Karpas-422 (cell line): ENCODE measurements at regions not wholly inside any gene's neighbourhood (a gene's known extent, or its start where the extent isn't known, plus 50 kb on each side); places are given as distances from the start of the nearest gene placed in this dataset.

ENCODE experiments used
- DNase-seq: peaks from one replicate; pipeline ENCODE4 v3.0.0-alpha.2; 2015
- H2AFZ ChIP-seq: fragments of 200-600 bp; sonication (generic); 2 replicates; pipeline ENCODE4 v1.6.1; 2014; ENCODE audit warnings: antibody characterized with exemption, low read length, mixed read lengths
- H3K27ac ChIP-seq: fragments of 200-600 bp; sonication (generic); 2 replicates; pipeline ENCODE4 v1.5.1; 2014; ENCODE audit warnings: mild to moderate bottlenecking, low read length, moderate library complexity
- H3K27me3 ChIP-seq: fragments of 200-600 bp; sonication (generic); 2 replicates; pipeline ENCODE4 v1.6.1; 2014; ENCODE audit warnings: low read length, mixed read lengths
- H3K36me3 ChIP-seq: fragments of 200-600 bp; sonication (generic); 2 replicates; pipeline ENCODE4 v1.6.1; 2014; ENCODE audit warnings: low read length, mixed read lengths; ENCODE audit not compliant: insufficient read depth
- H3K4me1 ChIP-seq: fragments of 200-600 bp; sonication (generic); 2 replicates; pipeline ENCODE4 v1.6.1; 2014; ENCODE audit warnings: mild to moderate bottlenecking, low read length, mixed read lengths
- H3K4me2 ChIP-seq: fragments of 200-600 bp; sonication (generic); 2 replicates; pipeline ENCODE4 v1.6.1; 2014; ENCODE audit warnings: low read length, low read depth, mild to moderate bottlenecking; ENCODE audit not compliant: poor library complexity, severe bottlenecking
- H3K4me3 ChIP-seq: fragments of 200-600 bp; sonication (generic); 2 replicates; pipeline ENCODE4 v1.5.1; 2014; ENCODE audit warnings: mild to moderate bottlenecking, antibody characterized with exemption, low read length, mixed read lengths
- H3K79me2 ChIP-seq: fragments of 200-600 bp; sonication (generic); 2 replicates; pipeline ENCODE4 v1.6.1; 2014; ENCODE audit warnings: mild to moderate bottlenecking, low read length, mixed read lengths
- H3K9ac ChIP-seq: fragments of 200-600 bp; sonication (generic); 2 replicates; pipeline ENCODE4 v1.6.0; 2014; ENCODE audit warnings: low read length
- H3K9me2 ChIP-seq: fragments of 200-600 bp; sonication (generic), shearing (Covaris generic); replicated peaks from 2 replicates; pipeline ENCODE4 v1.6.0; 2014; ENCODE audit warnings: mild to moderate bottlenecking, low read length, moderate library complexity; ENCODE audit not compliant: insufficient read depth
- H3K9me3 ChIP-seq: fragments of 300-700, 200-600 bp; sonication (generic); 2 replicates; pipeline ENCODE4 v1.6.1; 2014; ENCODE audit warnings: low read length, mixed read lengths
- H4K20me1 ChIP-seq: fragments of 200-600 bp; sonication (generic); 2 replicates; pipeline ENCODE4 v1.6.1; 2014; ENCODE audit warnings: mild to moderate bottlenecking, antibody characterized with exemption, low read length, low read depth; ENCODE audit not compliant: insufficient read depth

DNA sequence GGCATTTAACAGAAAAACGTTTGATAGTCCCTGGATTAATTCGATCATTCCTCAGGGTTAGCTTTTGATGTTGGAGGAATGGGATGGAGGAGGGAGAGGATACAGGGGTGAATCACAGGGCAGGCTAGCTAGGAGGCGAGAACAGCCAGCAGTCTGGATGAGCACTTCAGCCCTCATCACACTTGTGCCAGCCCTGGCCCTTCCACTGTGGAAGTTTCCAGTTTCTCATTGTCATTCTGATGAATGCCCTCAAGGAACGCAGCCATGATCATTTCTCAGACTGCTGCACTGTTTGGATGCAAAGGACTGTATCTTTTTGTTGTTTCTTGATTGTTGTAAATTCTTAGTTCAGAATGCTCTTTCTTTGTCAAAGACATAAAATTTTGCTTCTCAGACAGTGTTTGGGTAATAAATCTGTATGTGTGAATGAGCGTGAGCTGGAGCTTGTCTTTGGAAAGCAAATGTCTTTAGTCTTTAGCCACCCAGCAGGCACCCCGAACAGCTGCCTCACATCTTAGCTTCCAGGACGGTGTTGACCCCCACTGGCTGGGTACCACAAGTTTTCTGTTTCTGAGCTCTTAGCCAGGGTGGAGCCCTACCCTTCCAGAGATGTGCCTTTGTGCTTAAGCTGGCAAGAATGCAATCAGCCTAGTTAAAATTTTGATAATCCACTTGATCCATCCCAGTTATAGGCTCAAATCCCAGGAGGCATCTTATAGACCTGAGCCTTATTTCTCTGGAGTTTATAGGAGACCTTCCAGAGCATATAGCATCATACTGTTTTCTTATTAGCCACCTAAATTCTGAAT, 121.1 kb downstream of the PDCD6IP start:
- no peak overlapping the region for H3K4me2 ChIP-seq
- H3K9me3 ChIP-seq = no peaks in the 10 kb centered on the region
- no peak overlapping the region for H3K27ac ChIP-seq

DNA sequence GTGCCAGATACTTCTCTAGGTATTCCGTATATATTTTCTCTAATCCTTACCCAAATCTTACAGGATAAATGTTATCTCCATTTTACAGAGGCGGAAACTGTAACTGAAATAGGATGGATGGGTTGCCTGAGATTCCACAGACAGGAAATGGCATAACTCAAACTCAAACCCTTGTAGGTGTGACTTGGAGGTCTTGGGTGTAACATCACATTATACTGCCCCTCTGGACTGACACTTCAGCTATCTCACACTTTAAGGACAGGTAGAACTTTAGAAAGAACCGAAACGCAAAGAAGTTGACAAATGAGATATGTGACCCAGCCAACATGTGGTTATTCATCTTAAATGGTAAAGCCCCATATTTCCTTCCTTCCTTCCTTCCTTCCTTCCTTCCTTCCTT, 122.1 kb downstream of the PDCD6IP start:
- Histone ChIP-seq H2AFZ (no peak overlapping the region), H3K4me1 (peaks cover 6% of the 10 kb centered on the region), H3K9ac (no peak overlapping the region), H3K36me3 (no peaks in the 10 kb centered on the region), H3K9me2 (no peaks in the 10 kb centered on the region), H3K27ac (no peak overlapping the region), H3K4me2 (no peak overlapping the region), H3K79me2 (no peaks in the 10 kb centered on the region), H3K27me3 (no peaks in the 10 kb centered on the region), H4K20me1 (no peaks in the 10 kb centered on the region), H3K4me3 (no peak overlapping the region), H3K9me3 (no peaks in the 10 kb centered on the region)
- no peak for DNase-seq

More for the DNA sequence above, 121.1 kb downstream of the PDCD6IP start:
- DNase-seq = no peak
- H3K36me3 ChIP-seq = no peaks in the 10 kb centered on the region
- H3K9me2 ChIP-seq = no peaks in the 10 kb centered on the region
- H3K79me2 ChIP-seq = no peaks in the 10 kb centered on the region
- H3K27me3 ChIP-seq = no peaks in the 10 kb centered on the region
- no peak overlapping the region for H2AFZ ChIP-seq
- H4K20me1 ChIP-seq = no peaks in the 10 kb centered on the region
- no peak overlapping the region for H3K4me3 ChIP-seq
- peaks cover 6% of the 10 kb centered on the region for H3K4me1 ChIP-seq
- H3K9ac ChIP-seq = no peak overlapping the region

DNA sequence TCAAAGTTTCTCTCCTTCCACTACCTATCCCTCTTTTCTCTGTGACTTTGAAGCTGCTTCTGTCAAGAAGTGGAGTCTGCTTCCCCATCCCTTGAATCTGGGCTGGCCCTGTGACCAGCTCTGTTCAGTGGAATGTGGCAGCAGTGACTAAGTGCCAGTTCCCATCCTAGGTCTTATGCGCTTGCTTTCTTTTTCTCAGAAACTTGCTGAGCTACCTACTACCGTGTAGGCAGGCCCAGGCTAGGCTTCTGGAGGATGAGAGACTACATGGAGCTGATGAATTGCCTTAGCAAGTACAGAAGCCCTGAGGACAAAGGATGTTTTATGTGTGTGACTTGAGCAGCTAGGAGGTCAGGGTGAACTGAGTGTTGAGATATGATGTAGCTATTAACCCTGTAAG, 123.2 kb downstream of the PDCD6IP start:
- H2AFZ ChIP-seq = no peak overlapping the region
- no peaks in the 10 kb centered on the region for H3K4me1 ChIP-seq
- H3K9ac ChIP-seq = no peak overlapping the region
- no peak overlapping the region for H3K4me2 ChIP-seq
- no peaks in the 10 kb centered on the region for H3K79me2 ChIP-seq
- H3K4me3 ChIP-seq = no peak overlapping the region
- H3K36me3 ChIP-seq = no peaks in the 10 kb centered on the region
- DNase-seq = no peak
- H3K27ac ChIP-seq = no peak overlapping the region
- no peaks in the 10 kb centered on the region for H4K20me1 ChIP-seq
- H3K9me3 ChIP-seq = no peaks in the 10 kb centered on the region
- H3K9me2 ChIP-seq = no peaks in the 10 kb centered on the region
- no peaks in the 10 kb centered on the region for H3K27me3 ChIP-seq

DNA sequence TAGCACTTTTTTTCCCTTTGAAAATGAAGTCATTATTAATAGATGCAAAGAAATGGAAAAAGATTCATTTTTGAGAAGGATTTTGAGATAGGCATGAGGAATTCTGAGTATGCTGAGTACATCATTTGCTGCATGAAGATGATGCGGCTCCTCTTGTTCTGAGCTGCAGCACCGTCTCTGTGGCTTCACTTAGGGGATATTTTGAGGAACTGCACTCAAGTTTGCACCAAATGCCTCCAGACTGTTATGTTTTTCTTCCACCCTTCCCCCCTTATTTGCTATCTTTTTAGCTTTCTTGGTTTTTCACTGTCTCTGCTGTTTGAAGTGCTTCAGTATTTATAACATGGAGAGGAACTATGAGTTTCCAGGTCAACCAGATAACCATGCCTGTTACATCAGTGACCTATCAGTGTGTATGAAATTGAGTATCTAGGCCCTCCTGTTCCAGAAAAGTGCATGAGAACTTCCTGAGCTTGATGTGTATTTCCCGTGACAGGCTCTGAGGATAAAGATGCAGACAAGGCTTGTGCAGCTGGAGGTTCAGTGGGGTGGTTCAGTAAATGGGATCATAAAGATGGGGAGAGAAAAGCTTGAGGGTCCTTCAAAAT, 128.7 kb downstream of the PDCD6IP start:
- no peak for DNase-seq
- Histone ChIP-seq H3K4me2 (no peak overlapping the region), H3K27ac (no peak overlapping the region), H3K79me2 (no peaks in the 10 kb centered on the region), H3K36me3 (no peaks in the 10 kb centered on the region), H3K4me1 (peaks cover 3% of the 10 kb centered on the region; the same call in 1 of the 2 replicates), H3K4me3 (no peak overlapping the region), H3K27me3 (no peaks in the 10 kb centered on the region), H3K9ac (no peak overlapping the region), H4K20me1 (no peaks in the 10 kb centered on the region), H3K9me2 (no peaks in the 10 kb centered on the region), H2AFZ (no peak overlapping the region), H3K9me3 (no peaks in the 10 kb centered on the region)

DNA sequence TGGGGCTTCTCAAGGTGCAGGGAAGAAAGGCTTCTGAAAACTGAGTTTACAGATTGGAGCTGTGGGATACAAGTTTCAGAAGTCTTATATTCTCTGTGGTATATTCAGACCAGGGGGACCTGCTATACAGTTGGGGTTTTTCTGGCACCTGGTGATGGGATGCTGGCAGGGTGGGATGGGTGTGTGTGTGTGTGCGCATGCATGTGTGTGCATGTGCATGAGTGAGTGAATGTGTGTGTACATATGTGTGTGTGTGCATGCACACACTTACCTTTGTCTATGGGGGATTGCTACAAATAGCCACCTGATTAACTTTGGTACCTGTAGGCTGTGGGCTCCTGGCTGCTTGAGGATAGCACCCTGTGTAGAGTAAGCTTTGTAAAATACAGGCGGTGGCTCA, 131.4 kb downstream of the PDCD6IP start:
- no peak overlapping the region for H3K9ac ChIP-seq
- H3K9me3 ChIP-seq = no peaks in the 10 kb centered on the region
- H3K4me2 ChIP-seq = no peak overlapping the region
- H3K27ac ChIP-seq = no peak overlapping the region
- H4K20me1 ChIP-seq = no peaks in the 10 kb centered on the region
- no peak for DNase-seq
- no peak overlapping the region for H2AFZ ChIP-seq
- H3K79me2 ChIP-seq = no peaks in the 10 kb centered on the region
- no peaks in the 10 kb centered on the region for H3K27me3 ChIP-seq
- peaks cover 3% of the 10 kb centered on the region; the same call in 1 of the 2 replicates for H3K4me1 ChIP-seq
- H3K36me3 ChIP-seq = no peaks in the 10 kb centered on the region
- no peaks in the 10 kb centered on the region for H3K9me2 ChIP-seq
- H3K4me3 ChIP-seq = no peak overlapping the region

DNA sequence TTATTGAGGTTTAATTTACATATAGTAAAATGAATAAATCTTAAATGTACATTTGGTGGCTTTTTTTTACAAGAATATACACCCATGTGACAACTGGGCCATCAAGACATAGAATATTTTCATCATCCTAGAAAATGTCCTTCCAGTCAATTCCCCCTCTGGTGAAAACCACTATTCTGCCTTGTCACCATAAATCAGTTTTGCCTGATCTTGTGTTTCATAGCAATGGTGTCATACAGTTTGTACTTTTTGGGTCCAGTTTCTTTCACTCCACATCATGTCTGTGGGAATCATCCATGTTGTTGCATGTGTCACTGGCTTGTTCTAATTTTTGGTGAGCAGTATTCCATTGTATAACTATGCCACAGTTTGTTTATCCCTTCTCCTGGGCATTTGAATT, 133.1 kb downstream of the PDCD6IP start:
- no peaks in the 10 kb centered on the region for H3K79me2 ChIP-seq
- no peaks in the 10 kb centered on the region for H3K9me3 ChIP-seq
- no peak overlapping the region for H2AFZ ChIP-seq
- no peak overlapping the region for H3K4me2 ChIP-seq
- no peak for DNase-seq
- H3K27ac ChIP-seq = no peak overlapping the region
- H3K4me1 ChIP-seq = peaks cover 3% of the 10 kb centered on the region; the same call in 1 of the 2 replicates
- H3K27me3 ChIP-seq = no peaks in the 10 kb centered on the region
- H3K36me3 ChIP-seq = no peaks in the 10 kb centered on the region
- no peak overlapping the region for H3K4me3 ChIP-seq
- no peak overlapping the region for H3K9ac ChIP-seq
- H4K20me1 ChIP-seq = no peaks in the 10 kb centered on the region
- no peaks in the 10 kb centered on the region for H3K9me2 ChIP-seq

DNA sequence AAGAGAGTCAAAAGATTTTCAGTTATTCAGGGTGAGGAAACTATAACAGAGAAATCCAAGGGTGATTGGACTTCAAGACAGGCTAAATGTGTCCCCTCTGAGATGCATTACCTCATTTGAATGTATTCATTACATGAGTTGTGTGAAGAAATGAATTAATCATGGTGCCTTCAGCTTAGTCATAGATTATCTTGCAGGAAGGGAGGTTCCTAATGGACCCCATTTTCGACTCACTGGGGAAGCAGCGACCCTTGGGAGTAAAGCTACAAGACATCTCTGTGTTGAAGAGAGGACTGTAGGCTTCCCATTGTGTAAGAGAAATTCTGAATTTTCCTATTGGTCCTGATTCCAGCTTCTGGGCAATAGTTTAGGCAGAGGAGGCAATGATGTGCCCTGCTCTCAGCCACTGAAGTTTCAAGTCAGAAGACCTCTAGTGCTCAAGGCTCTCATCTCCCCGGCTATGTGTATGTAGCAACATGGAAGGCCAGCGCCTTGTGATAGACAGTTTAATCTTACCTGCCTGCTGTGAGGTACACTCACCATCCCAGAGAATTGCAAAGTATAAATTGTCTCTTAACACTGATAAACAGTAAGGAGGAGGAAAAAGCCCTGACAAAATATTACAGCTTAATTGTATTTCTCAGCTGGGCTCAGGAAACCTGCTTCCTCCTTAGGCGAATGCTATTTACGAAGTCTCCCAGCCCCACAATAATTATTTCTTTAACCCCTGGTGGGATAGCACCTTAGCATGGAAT, 133.8 kb downstream of the PDCD6IP start:
- Histone ChIP-seq H3K4me1 (peaks cover 3% of the 10 kb centered on the region; the same call in 1 of the 2 replicates), H3K36me3 (no peaks in the 10 kb centered on the region), H3K9me3 (no peaks in the 10 kb centered on the region), H3K79me2 (no peaks in the 10 kb centered on the region), H3K4me2 (no peak overlapping the region), H3K9me2 (no peaks in the 10 kb centered on the region), H3K4me3 (no peak overlapping the region), H4K20me1 (no peaks in the 10 kb centered on the region), H3K27me3 (no peaks in the 10 kb centered on the region), H3K27ac (no peak overlapping the region), H2AFZ (no peak overlapping the region), H3K9ac (no peak overlapping the region)
- DNase-seq = no peak
